ENCODE measurements at regions not wholly inside any gene's neighbourhood (a gene's known extent, or its start where the extent isn't known, plus 50 kb on each side); places are given as distances from the start of the nearest gene placed in this dataset.

GRCh38 chr6:49050584-49050983, 412.5 kb downstream of the MMUT start:
- no peak for DNase-seq (ENCODE audit: low read depth in 1 of 2, low spot score in 1 of 2)
- no peak overlapping the region for H3K4me3 ChIP-seq (replicated peaks; ENCODE audit: insufficient read depth, low read length)
- no peak for TF ChIP-seq SPI1 (IDR thresholded peaks at IDR 0.05; ENCODE audit: borderline replicate concordance, low read depth)
- TF ChIP-seq GABPA (IDR thresholded peaks at IDR 0.05; ENCODE audit: low read depth): no peak
- TF ChIP-seq, protein P1, sequence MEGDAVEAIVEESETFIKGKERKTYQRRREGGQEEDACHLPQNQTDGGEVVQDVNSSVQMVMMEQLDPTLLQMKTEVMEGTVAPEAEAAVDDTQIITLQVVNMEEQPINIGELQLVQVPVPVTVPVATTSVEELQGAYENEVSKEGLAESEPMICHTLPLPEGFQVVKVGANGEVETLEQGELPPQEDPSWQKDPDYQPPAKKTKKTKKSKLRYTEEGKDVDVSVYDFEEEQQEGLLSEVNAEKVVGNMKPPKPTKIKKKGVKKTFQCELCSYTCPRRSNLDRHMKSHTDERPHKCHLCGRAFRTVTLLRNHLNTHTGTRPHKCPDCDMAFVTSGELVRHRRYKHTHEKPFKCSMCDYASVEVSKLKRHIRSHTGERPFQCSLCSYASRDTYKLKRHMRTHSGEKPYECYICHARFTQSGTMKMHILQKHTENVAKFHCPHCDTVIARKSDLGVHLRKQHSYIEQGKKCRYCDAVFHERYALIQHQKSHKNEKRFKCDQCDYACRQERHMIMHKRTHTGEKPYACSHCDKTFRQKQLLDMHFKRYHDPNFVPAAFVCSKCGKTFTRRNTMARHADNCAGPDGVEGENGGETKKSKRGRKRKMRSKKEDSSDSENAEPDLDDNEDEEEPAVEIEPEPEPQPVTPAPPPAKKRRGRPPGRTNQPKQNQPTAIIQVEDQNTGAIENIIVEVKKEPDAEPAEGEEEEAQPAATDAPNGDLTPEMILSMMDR (IDR thresholded peaks at IDR 0.05; ENCODE audit: insufficient read depth, low read length): no peak
- no peak for TF ChIP-seq POLR2AphosphoS5 (IDR thresholded peaks at IDR 0.05; ENCODE audit: low read depth)
- TF ChIP-seq, protein P2, sequence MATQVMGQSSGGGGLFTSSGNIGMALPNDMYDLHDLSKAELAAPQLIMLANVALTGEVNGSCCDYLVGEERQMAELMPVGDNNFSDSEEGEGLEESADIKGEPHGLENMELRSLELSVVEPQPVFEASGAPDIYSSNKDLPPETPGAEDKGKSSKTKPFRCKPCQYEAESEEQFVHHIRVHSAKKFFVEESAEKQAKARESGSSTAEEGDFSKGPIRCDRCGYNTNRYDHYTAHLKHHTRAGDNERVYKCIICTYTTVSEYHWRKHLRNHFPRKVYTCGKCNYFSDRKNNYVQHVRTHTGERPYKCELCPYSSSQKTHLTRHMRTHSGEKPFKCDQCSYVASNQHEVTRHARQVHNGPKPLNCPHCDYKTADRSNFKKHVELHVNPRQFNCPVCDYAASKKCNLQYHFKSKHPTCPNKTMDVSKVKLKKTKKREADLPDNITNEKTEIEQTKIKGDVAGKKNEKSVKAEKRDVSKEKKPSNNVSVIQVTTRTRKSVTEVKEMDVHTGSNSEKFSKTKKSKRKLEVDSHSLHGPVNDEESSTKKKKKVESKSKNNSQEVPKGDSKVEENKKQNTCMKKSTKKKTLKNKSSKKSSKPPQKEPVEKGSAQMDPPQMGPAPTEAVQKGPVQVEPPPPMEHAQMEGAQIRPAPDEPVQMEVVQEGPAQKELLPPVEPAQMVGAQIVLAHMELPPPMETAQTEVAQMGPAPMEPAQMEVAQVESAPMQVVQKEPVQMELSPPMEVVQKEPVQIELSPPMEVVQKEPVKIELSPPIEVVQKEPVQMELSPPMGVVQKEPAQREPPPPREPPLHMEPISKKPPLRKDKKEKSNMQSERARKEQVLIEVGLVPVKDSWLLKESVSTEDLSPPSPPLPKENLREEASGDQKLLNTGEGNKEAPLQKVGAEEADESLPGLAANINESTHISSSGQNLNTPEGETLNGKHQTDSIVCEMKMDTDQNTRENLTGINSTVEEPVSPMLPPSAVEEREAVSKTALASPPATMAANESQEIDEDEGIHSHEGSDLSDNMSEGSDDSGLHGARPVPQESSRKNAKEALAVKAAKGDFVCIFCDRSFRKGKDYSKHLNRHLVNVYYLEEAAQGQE (IDR thresholded peaks at IDR 0.05; ENCODE audit: insufficient replicate concordance, low read depth): no peak
- no peak overlapping the region for H3K27ac ChIP-seq (replicated peaks)
- H3K27me3 ChIP-seq (ENCODE audit: insufficient read depth, poor library complexity, severe bottlenecking): no peaks in the 10 kb centered on the region

DNA sequence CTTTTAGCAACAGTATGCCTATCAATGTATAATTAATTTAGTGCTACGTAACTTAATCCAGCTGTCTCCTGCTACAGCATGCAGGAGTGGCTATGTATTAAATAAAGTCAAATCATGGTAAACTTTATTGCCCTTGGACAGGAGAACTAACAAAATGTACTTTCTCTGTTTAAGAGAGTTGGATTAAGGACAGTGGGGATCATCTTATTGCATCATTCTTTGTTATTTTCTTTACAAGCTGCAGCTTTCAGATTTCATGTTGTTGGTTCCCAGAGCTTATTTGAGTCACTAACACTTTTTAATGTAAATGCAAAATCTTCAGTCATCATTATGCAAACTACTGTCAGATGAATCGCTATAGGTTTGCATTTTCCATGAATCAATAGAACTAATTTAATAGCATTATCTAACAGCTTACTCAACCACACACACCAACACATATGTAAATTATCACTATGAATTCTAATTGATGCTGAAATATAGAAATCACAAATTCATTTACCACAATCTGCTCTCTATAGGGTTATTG, 424.7 kb downstream of the MMUT start:
- Histone ChIP-seq H3K4me3 (replicated peaks; ENCODE audit: insufficient read depth, low read length) (no peak overlapping the region), H3K27ac (replicated peaks) (no peak overlapping the region), H3K27me3 (ENCODE audit: insufficient read depth, poor library complexity, severe bottlenecking) (no peaks in the 10 kb centered on the region)
- TF ChIP-seq GABPA (IDR thresholded peaks at IDR 0.05; ENCODE audit: low read depth): no peak
- TF ChIP-seq SPI1 (IDR thresholded peaks at IDR 0.05; ENCODE audit: borderline replicate concordance, low read depth): no peak
- no peak for TF ChIP-seq POLR2AphosphoS5 (IDR thresholded peaks at IDR 0.05; ENCODE audit: low read depth)
- TF ChIP-seq, protein P1 (IDR thresholded peaks at IDR 0.05; ENCODE audit: insufficient read depth, low read length): no peak
- no peak for DNase-seq (ENCODE audit: low read depth in 1 of 2, low spot score in 1 of 2)

GRCh38 chr6:49030251-49031020, 432.6 kb downstream of the MMUT start:
- no peak overlapping the region for H3K4me3 ChIP-seq (replicated peaks; ENCODE audit: insufficient read depth, low read length)
- TF ChIP-seq GABPA (IDR thresholded peaks at IDR 0.05; ENCODE audit: low read depth) (no peak), POLR2AphosphoS5 (IDR thresholded peaks at IDR 0.05; ENCODE audit: low read depth) (no peak)
- TF ChIP-seq, protein P1 (IDR thresholded peaks at IDR 0.05; ENCODE audit: insufficient read depth, low read length): no peak
- TF ChIP-seq, protein P2 (IDR thresholded peaks at IDR 0.05; ENCODE audit: insufficient replicate concordance, low read depth): no peak
- no peak overlapping the region for H3K27ac ChIP-seq (replicated peaks)
- DNase-seq (ENCODE audit: low read depth in 1 of 2, low spot score in 1 of 2): no peak
- no peaks in the 10 kb centered on the region for H3K27me3 ChIP-seq (ENCODE audit: insufficient read depth, poor library complexity, severe bottlenecking)
